K562 (cell line): ENCODE measurements at regions not wholly inside any gene's neighbourhood (a gene's known extent, or its start where the extent isn't known, plus 50 kb on each side); places are given as distances from the start of the nearest gene placed in this dataset.

Experiments used
- ATAC-seq: fragments of 200-7000 bp; cut with Tn5 transposase; 3 replicates; pipeline ENCODE4 v1.9.1; 2020; ENCODE audit warnings: moderate library complexity
- BruUV-seq: library from RNA; stranded (reverse); fragments of 400-500 nt; replicated peaks from 2 replicates; lab custom pipeline; 2021; lab: Mats Ljungman, UMichigan
- CTCF ChIA-PET: fragments of 300-600 bp; formaldehyde crosslinking; extraction: SDS; loops from one replicate; lab custom pipeline; 2021; ENCODE audit warnings: low intra/inter-chr PET ratio; lab: Yijun Ruan, JAX
- POLR2A ChIA-PET: fragments of 300-600, 350-650 bp; sonication (Branson Sonifier 250); formaldehyde crosslinking; extraction: SDS; loops from one replicate; lab custom pipeline; 2021; ENCODE audit warnings: antibody characterized with exemption, inconsistent platforms; lab: Yijun Ruan, JAX
- DNase-seq, 4 experiments: peaks; one replicate each; pipeline versions ENCODE4 v3.0.0 to v3.0.0-alpha.2; 2011 to 2018; ENCODE audit warnings: low spot score in 3 of 4, mixed read lengths in 3 of 4; ENCODE audit errors: extremely low read depth in 1 of 4
- FAIRE-seq: peaks from 2 replicates; lab custom pipeline; 2011; peaks lifted over from hg19 to GRCh38; lab: Jason Lieb, UNC
- H2AFZ ChIP-seq: 2 replicates; pipeline ENCODE4 v1.6.0; 2011; ENCODE audit warnings: low read depth, low read length, control low read depth, inconsistent platforms
- H3K27ac ChIP-seq: fragments of 200-600 bp; 3 replicates; pipeline ENCODE4 v1.8.0; 2011; ENCODE audit warnings: low read depth, mild to moderate bottlenecking, control low read depth, inconsistent platforms, low read length, moderate library complexity, mixed read lengths; ENCODE audit errors: extremely low read depth
- H3K27me3 ChIP-seq, 2 experiments: fragments of 300-600 bp in 1 of 2; 2 replicates in 1 of 2; 3 replicates in 1 of 2; pipeline versions ENCODE4 v1.6.0 to v1.8.0; 2011; ENCODE audit warnings: inconsistent platforms in 2 of 2, low read length in 2 of 2, mild to moderate bottlenecking in 1 of 2, mixed read lengths in 1 of 2, moderate library complexity in 1 of 2; ENCODE audit not compliant: control insufficient read depth in 2 of 2, insufficient read depth in 2 of 2
- H3K36me3 ChIP-seq: fragments of 300-600 bp; 3 replicates; pipeline ENCODE4 v1.8.0; 2011; ENCODE audit warnings: mild to moderate bottlenecking, low read length, inconsistent platforms; ENCODE audit not compliant: control insufficient read depth, insufficient read depth
- H3K4me1 ChIP-seq, 2 experiments: fragments of 200-600 bp in 1 of 2; replicated peaks in 1 of 2; 2 replicates in 1 of 2; 3 replicates in 1 of 2; pipeline versions ENCODE4 v1.5.1 to v1.8.0; 2011; ENCODE audit warnings: inconsistent platforms in 2 of 2, low read length in 2 of 2, mild to moderate bottlenecking in 1 of 2, mixed read lengths in 1 of 2, moderate library complexity in 1 of 2; ENCODE audit not compliant: control insufficient read depth in 2 of 2, insufficient read depth in 2 of 2
- H3K4me2 ChIP-seq: 2 replicates; pipeline ENCODE4 v1.6.1; 2011; ENCODE audit warnings: low read length, control low read depth, inconsistent platforms, mixed read lengths; ENCODE audit not compliant: insufficient read depth
- H3K4me3 ChIP-seq: fragments of 200-600 bp; sonication (generic), shearing (Covaris generic); 2 replicates; pipeline ENCODE4 v1.5.1; 2016; ENCODE audit warnings: control low read depth, inconsistent platforms
- H3K79me2 ChIP-seq: fragments of 200-600 bp; 3 replicates; pipeline ENCODE4 v1.8.0; 2011; ENCODE audit warnings: low read length, inconsistent platforms; ENCODE audit not compliant: control insufficient read depth, insufficient read depth
- H3K9ac ChIP-seq, 2 experiments: 2 replicates each; pipeline versions ENCODE4 v1.6.0 to v1.6.1; 2011; ENCODE audit warnings: low read depth in 2 of 2, low read length in 2 of 2, control low read depth in 1 of 2, inconsistent platforms in 1 of 2, mild to moderate bottlenecking in 1 of 2, mixed read lengths in 1 of 2; ENCODE audit not compliant: insufficient read depth in 1 of 2
- H3K9me1 ChIP-seq: one replicate; pipeline ENCODE4 v1.6.0; 2011; ENCODE audit warnings: inconsistent platforms, mild to moderate bottlenecking, low read length, moderate library complexity; ENCODE audit not compliant: control insufficient read depth, insufficient read depth
- H3K9me3 ChIP-seq: replicated peaks from 2 replicates; pipeline ENCODE4 v1.5.1; 2011; ENCODE audit warnings: low read depth, low read length, inconsistent platforms; ENCODE audit not compliant: control insufficient read depth, insufficient read depth
- H4K20me1 ChIP-seq: replicated peaks from 2 replicates; pipeline ENCODE4 v1.6.1; 2011; ENCODE audit warnings: low read length, inconsistent platforms, mixed read lengths; ENCODE audit not compliant: control insufficient read depth, insufficient read depth
- C11orf30 ChIP-seq: fragments of 450-650 bp; IDR thresholded peaks from 2 replicates; pipeline ENCODE4 v1.6.1; 2016; ENCODE audit warnings: low read depth, mild to moderate bottlenecking
- MAFF ChIP-seq: IDR thresholded peaks from 2 replicates; pipeline ENCODE4 v1.6.1; 2012; ENCODE audit warnings: low read length, improper control_type of control experiment
- OTX1 ChIP-seq: fragments of 450-650 bp; formaldehyde crosslinking; IDR thresholded peaks from 2 replicates; pipeline ENCODE4 v1.4.0; 2022; ENCODE audit warnings: mild to moderate bottlenecking
- ZNF316 ChIP-seq: fragments of 450-650 bp; IDR thresholded peaks from 2 replicates; pipeline ENCODE4 v1.6.1; 2016
- ZNF644 ChIP-seq: fragments of 200-800 bp; sonication (Bioruptor generic); IDR thresholded peaks from 2 replicates; pipeline ENCODE4 v1.6.1; 2016; ENCODE audit warnings: low read depth, missing genetic modification characterization, missing compliant biosample characterization
- WGBS: fragments of 100-300 bp; shearing (Covaris generic); methylation state at CpG from one replicate; pipeline ENCODE4 v1.1.6; 2016; ENCODE audit warnings: low coverage, mixed read lengths; ENCODE audit not compliant: insufficient coverage; ENCODE audit errors: missing lambda C conversion rate; 5-methylcytosine and 5-hydroxymethylcytosine counted together
- in situ Hi-C: fragments of 300-500 bp; cut with MboI; formaldehyde crosslinking; loops from 4 replicates; pipeline ENCODE4 v1.15.0; 2018; ENCODE audit warnings: inconsistent platforms, mixed read lengths
- intact Hi-C: fragments of 100-400 bp; cut with micrococcal nuclease; formaldehyde crosslinking; loops from 2 replicates; pipeline ENCODE4 v1.14.2; 2022
- TF ChIP-seq, protein P1 (sequence below), 2 experiments: IDR thresholded peaks; 2 replicates each; pipeline ENCODE4 v1.6.1; 2011; ENCODE audit warnings: borderline replicate concordance in 1 of 2, control low read depth in 1 of 2, low read depth in 1 of 2, low read length in 1 of 2, mild to moderate bottlenecking in 1 of 2, mixed read lengths in 1 of 2, moderate library complexity in 1 of 2; ENCODE audit not compliant: insufficient read depth in 1 of 2, insufficient read length in 1 of 2, poor library complexity in 1 of 2, severe bottlenecking in 1 of 2; ENCODE audit errors: extremely low read depth in 1 of 2
- TF ChIP-seq, protein P2 (sequence below): IDR thresholded peaks from 2 replicates; pipeline ENCODE4 v1.6.1; 2011; ENCODE audit warnings: borderline replicate concordance, low read depth, mild to moderate bottlenecking, moderate library complexity, low read length; ENCODE audit not compliant: insufficient read depth, poor library complexity, severe bottlenecking

DNA sequence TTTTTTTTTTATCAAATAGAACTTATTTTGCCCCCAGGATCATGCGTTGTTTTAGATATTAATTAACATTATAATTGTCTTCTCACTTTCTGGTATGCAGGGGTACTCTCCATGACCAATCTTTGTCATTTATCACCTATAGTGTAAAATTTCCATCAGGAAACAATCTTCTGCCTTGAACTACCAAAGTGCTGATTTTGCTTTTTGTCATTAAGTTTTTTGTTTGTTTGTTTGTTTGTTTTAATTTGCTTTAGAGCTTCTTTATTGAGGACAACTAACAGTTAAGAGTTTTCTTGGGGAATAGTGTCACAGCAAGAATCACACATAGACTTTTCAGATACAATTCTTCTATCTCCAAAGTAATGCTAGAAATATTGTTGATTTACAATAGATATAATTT is 171.2 kb upstream of the PRPS1L1 start:
- 35% methylated on average over 1 of the region's 1 CpG for WGBS
- no TSS peak for BruUV-seq
- DNase-seq (no peak), FAIRE-seq (no peak)
- CTCF ChIA-PET = no interaction called here
- no peak overlapping the region for H2AFZ ChIP-seq
- H3K9me1 ChIP-seq = no peaks in the 10 kb centered on the region
- intact Hi-C loops = no loop called here
- TF ChIP-seq MAFF (0 out of 2 replicates have a peak, but pooled peaks have one; percentile 15), OTX1 (CRISPR knock-in tag) (no peak), ZNF644 (no peak), C11orf30 (peak; percentile 54; the same call in 1 of the 2 replicates), ZNF316 (peak; percentile 70)
- TF ChIP-seq, protein P1, sequence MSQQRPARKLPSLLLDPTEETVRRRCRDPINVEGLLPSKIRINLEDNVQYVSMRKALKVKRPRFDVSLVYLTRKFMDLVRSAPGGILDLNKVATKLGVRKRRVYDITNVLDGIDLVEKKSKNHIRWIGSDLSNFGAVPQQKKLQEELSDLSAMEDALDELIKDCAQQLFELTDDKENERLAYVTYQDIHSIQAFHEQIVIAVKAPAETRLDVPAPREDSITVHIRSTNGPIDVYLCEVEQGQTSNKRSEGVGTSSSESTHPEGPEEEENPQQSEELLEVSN (IDR thresholded peaks at IDR 0.05; ENCODE audit: borderline replicate concordance in 1 of 2, extremely low read depth in 1 of 2, insufficient read depth in 1 of 2, insufficient read length in 1 of 2, low read depth in 1 of 2, low read length in 1 of 2, poor library complexity in 1 of 2, severe bottlenecking in 1 of 2) = no peak
- TF ChIP-seq, protein P2, sequence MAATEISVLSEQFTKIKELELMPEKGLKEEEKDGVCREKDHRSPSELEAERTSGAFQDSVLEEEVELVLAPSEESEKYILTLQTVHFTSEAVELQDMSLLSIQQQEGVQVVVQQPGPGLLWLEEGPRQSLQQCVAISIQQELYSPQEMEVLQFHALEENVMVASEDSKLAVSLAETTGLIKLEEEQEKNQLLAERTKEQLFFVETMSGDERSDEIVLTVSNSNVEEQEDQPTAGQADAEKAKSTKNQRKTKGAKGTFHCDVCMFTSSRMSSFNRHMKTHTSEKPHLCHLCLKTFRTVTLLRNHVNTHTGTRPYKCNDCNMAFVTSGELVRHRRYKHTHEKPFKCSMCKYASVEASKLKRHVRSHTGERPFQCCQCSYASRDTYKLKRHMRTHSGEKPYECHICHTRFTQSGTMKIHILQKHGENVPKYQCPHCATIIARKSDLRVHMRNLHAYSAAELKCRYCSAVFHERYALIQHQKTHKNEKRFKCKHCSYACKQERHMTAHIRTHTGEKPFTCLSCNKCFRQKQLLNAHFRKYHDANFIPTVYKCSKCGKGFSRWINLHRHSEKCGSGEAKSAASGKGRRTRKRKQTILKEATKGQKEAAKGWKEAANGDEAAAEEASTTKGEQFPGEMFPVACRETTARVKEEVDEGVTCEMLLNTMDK = no peak
- TF ChIP-seq, all 486 proteins: peak for 3
- no peak for ATAC-seq
- Histone ChIP-seq H3K9me3 (no peaks in the 10 kb centered on the region), H3K36me3 (no peaks in the 10 kb centered on the region), H3K79me2 (no peaks in the 10 kb centered on the region), H4K20me1 (no peaks in the 10 kb centered on the region), H3K27ac (no peak overlapping the region), H3K4me1 (no peaks in the 10 kb centered on the region), H3K9ac (no peak overlapping the region), H3K4me3 (no peak overlapping the region), H3K27me3 (no peaks in the 10 kb centered on the region), H3K4me2 (no peak overlapping the region)
- POLR2A ChIA-PET = no interaction called here
- in situ Hi-C loops = no loop called here
